ENCODE measurements at regions not wholly inside any gene's neighbourhood (a gene's known extent, or its start where the extent isn't known, plus 50 kb on each side); places are given as distances from the start of the nearest gene placed in this dataset.

GRCh38 chr2:51510303-51510702, 478.4 kb upstream of the NRXN1 start:
- no peaks in the 10 kb centered on the region for H3K27me3 ChIP-seq (ENCODE audit: low read length)
- H3K79me2 ChIP-seq (ENCODE audit: insufficient read depth, low read length), result no peaks in the 10 kb centered on the region
- no peaks in the 10 kb centered on the region for H3F3A ChIP-seq (ENCODE audit: insufficient read depth)
- no peaks in the 10 kb centered on the region for H4K20me1 ChIP-seq (ENCODE audit: low read depth, low read length)
- no peak for TF ChIP-seq CTCF (IDR thresholded peaks at IDR 0.05; ENCODE audit: insufficient read depth, low read length, poor library complexity, severe bottlenecking)
- no peak for TF ChIP-seq EZH2phosphoT487 (conservative IDR thresholded peaks at IDR 0.05; ENCODE audit: low read length)
- peak overlapping the region; percentile 41 for H3K4me2 ChIP-seq (ENCODE audit: low read depth, low read length, poor library complexity, severe bottlenecking)
- no peaks in the 10 kb centered on the region for H3K9me2 ChIP-seq (replicated peaks; ENCODE audit: insufficient read depth, low read length)
- H3K9me3 ChIP-seq (ENCODE audit: insufficient read depth, low read length), result no peaks in the 10 kb centered on the region
- H3K9ac ChIP-seq (ENCODE audit: low read length), result no peak overlapping the region
- no peaks in the 10 kb centered on the region; the same call in 1 of the 2 replicates for H3K36me3 ChIP-seq (ENCODE audit: low read length)
- no peak overlapping the region for H3K27ac ChIP-seq (ENCODE audit: low read depth, low read length)
- peak overlapping the region; percentile 92 for H2AFZ ChIP-seq (ENCODE audit: low read depth, low read length, severe bottlenecking)
- H3K4me3 ChIP-seq (ENCODE audit: insufficient read depth, low read length, poor library complexity, severe bottlenecking), result no peak overlapping the region

DNA sequence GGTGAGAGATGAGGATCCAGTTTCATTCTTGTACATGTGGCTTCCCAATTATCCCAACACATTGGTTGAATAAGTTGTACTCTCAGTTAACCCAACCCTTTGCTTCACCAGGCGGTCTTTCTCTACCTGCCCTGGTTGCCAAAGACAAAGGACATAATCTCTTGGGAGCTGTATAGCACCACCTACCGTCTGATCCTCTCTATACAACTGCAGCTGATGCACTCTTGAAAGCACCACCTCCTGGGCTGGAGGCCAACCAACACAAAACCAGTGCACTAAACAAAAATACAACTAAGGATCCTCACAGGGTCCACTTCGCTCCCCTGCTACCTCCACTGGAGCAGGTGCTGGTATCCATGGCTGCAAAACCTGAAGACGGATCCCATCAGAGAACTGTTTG, 473.6 kb upstream of the NRXN1 start:
- TF ChIP-seq EZH2phosphoT487 (conservative IDR thresholded peaks at IDR 0.05; ENCODE audit: low read length), result no peak
- no peak for TF ChIP-seq CTCF (IDR thresholded peaks at IDR 0.05; ENCODE audit: insufficient read depth, low read length, poor library complexity, severe bottlenecking)
- Histone ChIP-seq H3K9me2 (replicated peaks; ENCODE audit: insufficient read depth, low read length) (no peaks in the 10 kb centered on the region), H3K79me2 (ENCODE audit: insufficient read depth, low read length) (no peaks in the 10 kb centered on the region), H2AFZ (ENCODE audit: low read depth, low read length, severe bottlenecking) (no peak overlapping the region), H3K9ac (ENCODE audit: low read length) (no peak overlapping the region), H3K4me2 (ENCODE audit: low read depth, low read length, poor library complexity, severe bottlenecking) (no peak overlapping the region), H4K20me1 (ENCODE audit: low read depth, low read length) (no peaks in the 10 kb centered on the region), H3K4me3 (ENCODE audit: insufficient read depth, low read length, poor library complexity, severe bottlenecking) (no peak overlapping the region), H3K9me3 (ENCODE audit: insufficient read depth, low read length) (no peaks in the 10 kb centered on the region), H3K27ac (ENCODE audit: low read depth, low read length) (no peak overlapping the region), H3K27me3 (ENCODE audit: low read length) (no peaks in the 10 kb centered on the region), H3F3A (ENCODE audit: insufficient read depth) (no peaks in the 10 kb centered on the region), H3K36me3 (ENCODE audit: low read length) (no peaks in the 10 kb centered on the region; the same call in 1 of the 2 replicates)

DNA sequence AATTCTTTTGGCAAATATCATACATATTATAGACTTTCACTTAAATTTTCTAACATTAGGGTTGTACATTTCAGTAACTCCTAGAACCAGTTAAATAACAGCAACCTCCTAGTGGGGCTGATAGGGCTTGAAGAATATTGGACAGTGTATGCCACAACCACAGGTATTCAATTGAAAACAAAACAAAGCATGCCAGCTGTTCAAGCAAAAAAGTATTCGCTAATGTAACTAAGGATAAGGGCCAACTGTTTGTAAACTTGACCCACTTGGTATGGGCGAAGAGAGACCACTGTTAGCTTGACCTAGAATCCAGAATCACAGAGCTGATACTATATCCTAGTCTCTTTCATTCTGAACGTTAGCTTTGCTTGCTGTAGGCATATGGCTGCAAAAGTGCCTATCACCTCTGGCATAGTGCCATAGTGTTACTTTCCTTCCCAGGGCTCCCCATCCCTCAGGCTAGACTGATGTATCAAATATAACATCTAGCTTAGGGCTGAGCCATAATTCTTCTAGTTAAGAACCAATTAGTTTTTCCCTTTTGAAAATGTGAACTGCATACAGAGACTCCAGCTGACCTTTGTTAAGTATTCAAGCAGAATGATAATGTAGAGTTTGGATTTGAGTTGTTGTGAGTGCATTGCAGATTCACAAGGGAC, 458.8 kb upstream of the NRXN1 start:
- Histone ChIP-seq H3K27me3 (ENCODE audit: low read length) (no peaks in the 10 kb centered on the region), H3K9me3 (ENCODE audit: insufficient read depth, low read length) (no peaks in the 10 kb centered on the region), H4K20me1 (ENCODE audit: low read depth, low read length) (no peaks in the 10 kb centered on the region), H3K4me2 (ENCODE audit: low read depth, low read length, poor library complexity, severe bottlenecking) (no peak overlapping the region), H3K27ac (ENCODE audit: low read depth, low read length) (no peak overlapping the region), H2AFZ (ENCODE audit: low read depth, low read length, severe bottlenecking) (no peak overlapping the region), H3K9ac (ENCODE audit: low read length) (no peak overlapping the region), H3K36me3 (ENCODE audit: low read length) (no peaks in the 10 kb centered on the region), H3F3A (ENCODE audit: insufficient read depth) (no peaks in the 10 kb centered on the region), H3K79me2 (ENCODE audit: insufficient read depth, low read length) (no peaks in the 10 kb centered on the region), H3K9me2 (replicated peaks; ENCODE audit: insufficient read depth, low read length) (no peaks in the 10 kb centered on the region), H3K4me3 (ENCODE audit: insufficient read depth, low read length, poor library complexity, severe bottlenecking) (no peak overlapping the region)
- no peak for TF ChIP-seq EZH2phosphoT487 (conservative IDR thresholded peaks at IDR 0.05; ENCODE audit: low read length)
- TF ChIP-seq CTCF (IDR thresholded peaks at IDR 0.05; ENCODE audit: insufficient read depth, low read length, poor library complexity, severe bottlenecking), result no peak

All from SU-DHL-6 (cell line).